ENCODE measurements at regions not wholly inside any gene's neighbourhood (a gene's known extent, or its start where the extent isn't known, plus 50 kb on each side); places are given as distances from the start of the nearest gene placed in this dataset.

- H3K27ac Mint-ChIP-seq (ENCODE audit: unreplicated experiment), result no peak overlapping the region
- H3K4me3 Mint-ChIP-seq (ENCODE audit: low read depth, unreplicated experiment), result no peak overlapping the region
- H3K9me3 Mint-ChIP-seq (ENCODE audit: low read depth, unreplicated experiment), result no peaks in the 10 kb centered on the region
- CTCF ChIA-PET, result interaction anchor here (0.9 kb wide), 1 partner anchor 203 kb away, joined by 3 read pairs; no protein-coding TSS in a partner anchor
- DNase-seq, result no peak
- H3K36me3 Mint-ChIP-seq (ENCODE audit: insufficient read depth, unreplicated experiment), result no peaks in the 10 kb centered on the region
- BruUV-seq (replicated peaks), result no TSS peak
- TF ChIP-seq, protein P1, sequence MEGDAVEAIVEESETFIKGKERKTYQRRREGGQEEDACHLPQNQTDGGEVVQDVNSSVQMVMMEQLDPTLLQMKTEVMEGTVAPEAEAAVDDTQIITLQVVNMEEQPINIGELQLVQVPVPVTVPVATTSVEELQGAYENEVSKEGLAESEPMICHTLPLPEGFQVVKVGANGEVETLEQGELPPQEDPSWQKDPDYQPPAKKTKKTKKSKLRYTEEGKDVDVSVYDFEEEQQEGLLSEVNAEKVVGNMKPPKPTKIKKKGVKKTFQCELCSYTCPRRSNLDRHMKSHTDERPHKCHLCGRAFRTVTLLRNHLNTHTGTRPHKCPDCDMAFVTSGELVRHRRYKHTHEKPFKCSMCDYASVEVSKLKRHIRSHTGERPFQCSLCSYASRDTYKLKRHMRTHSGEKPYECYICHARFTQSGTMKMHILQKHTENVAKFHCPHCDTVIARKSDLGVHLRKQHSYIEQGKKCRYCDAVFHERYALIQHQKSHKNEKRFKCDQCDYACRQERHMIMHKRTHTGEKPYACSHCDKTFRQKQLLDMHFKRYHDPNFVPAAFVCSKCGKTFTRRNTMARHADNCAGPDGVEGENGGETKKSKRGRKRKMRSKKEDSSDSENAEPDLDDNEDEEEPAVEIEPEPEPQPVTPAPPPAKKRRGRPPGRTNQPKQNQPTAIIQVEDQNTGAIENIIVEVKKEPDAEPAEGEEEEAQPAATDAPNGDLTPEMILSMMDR (IDR thresholded peaks at IDR 0.05; ENCODE audit: unreplicated experiment), result no peak
- H3K27me3 Mint-ChIP-seq (ENCODE audit: unreplicated experiment), result no peaks in the 10 kb centered on the region
- peaks cover 30% of the 10 kb centered on the region for H3K4me1 Mint-ChIP-seq (ENCODE audit: low read depth, unreplicated experiment)
- intact Hi-C loops (cut with micrococcal nuclease; ENCODE audit: unreplicated experiment), result loop anchor here (10.0 kb wide), 1 partner anchor 61 kb away; no protein-coding TSS in a partner anchor
Measured at GRCh38 chr13:40146063-40146462, 490.6 kb downstream of the COG6 start.

GRCh38 chr13:40146611-40147117, 491.2 kb downstream of the COG6 start:
- H3K27ac Mint-ChIP-seq (ENCODE audit: unreplicated experiment), result no peak overlapping the region
- TF ChIP-seq, protein P1 (IDR thresholded peaks at IDR 0.05; ENCODE audit: unreplicated experiment), result no peak
- no peak for DNase-seq
- H3K27me3 Mint-ChIP-seq (ENCODE audit: unreplicated experiment), result no peaks in the 10 kb centered on the region
- H3K4me1 Mint-ChIP-seq (ENCODE audit: low read depth, unreplicated experiment), result peaks cover 33% of the 10 kb centered on the region
- no peaks in the 10 kb centered on the region for H3K36me3 Mint-ChIP-seq (ENCODE audit: insufficient read depth, unreplicated experiment)
- no peaks in the 10 kb centered on the region for H3K9me3 Mint-ChIP-seq (ENCODE audit: low read depth, unreplicated experiment)
- H3K4me3 Mint-ChIP-seq (ENCODE audit: low read depth, unreplicated experiment), result no peak overlapping the region
- intact Hi-C loops (cut with micrococcal nuclease; ENCODE audit: unreplicated experiment), result loop anchor here (10.0 kb wide), 1 partner anchor 62 kb away; no protein-coding TSS in a partner anchor
- BruUV-seq (replicated peaks), result no TSS peak
- CTCF ChIA-PET, result no interaction called here

- Mint-ChIP-seq H3K4me1 (ENCODE audit: low read depth, unreplicated experiment) (peaks cover 30% of the 10 kb centered on the region), H3K36me3 (ENCODE audit: insufficient read depth, unreplicated experiment) (no peaks in the 10 kb centered on the region), H3K27me3 (ENCODE audit: unreplicated experiment) (no peaks in the 10 kb centered on the region), H3K9me3 (ENCODE audit: low read depth, unreplicated experiment) (no peaks in the 10 kb centered on the region), H3K4me3 (ENCODE audit: low read depth, unreplicated experiment) (no peak overlapping the region), H3K27ac (ENCODE audit: unreplicated experiment) (no peak overlapping the region)
- TF ChIP-seq, protein P1 (IDR thresholded peaks at IDR 0.05; ENCODE audit: unreplicated experiment), result no peak
- intact Hi-C loops (cut with micrococcal nuclease; ENCODE audit: unreplicated experiment), result loop anchor here (10.0 kb wide), 1 partner anchor 63 kb away; no protein-coding TSS in a partner anchor
- CTCF ChIA-PET, result no interaction called here
- no TSS peak for BruUV-seq (replicated peaks)
- no peak for DNase-seq
Measured at GRCh38 chr13:40148101-40148500, 492.6 kb downstream of the COG6 start.

- Mint-ChIP-seq H3K27ac (ENCODE audit: unreplicated experiment) (no peak overlapping the region), H3K4me1 (ENCODE audit: low read depth, unreplicated experiment) (peaks cover 30% of the 10 kb centered on the region), H3K27me3 (ENCODE audit: unreplicated experiment) (no peaks in the 10 kb centered on the region), H3K4me3 (ENCODE audit: low read depth, unreplicated experiment) (no peak overlapping the region), H3K36me3 (ENCODE audit: insufficient read depth, unreplicated experiment) (no peaks in the 10 kb centered on the region), H3K9me3 (ENCODE audit: low read depth, unreplicated experiment) (no peaks in the 10 kb centered on the region)
- no TSS peak for BruUV-seq (replicated peaks)
- no peak for DNase-seq
- intact Hi-C loops (cut with micrococcal nuclease; ENCODE audit: unreplicated experiment), result loop anchor here (10.0 kb wide), 1 partner anchor 64 kb away; no protein-coding TSS in a partner anchor
- CTCF ChIA-PET, result interaction anchor here (1.3 kb wide), 1 partner anchor 42 kb away, joined by 9 read pairs; no protein-coding TSS in a partner anchor
- TF ChIP-seq, protein P1 (IDR thresholded peaks at IDR 0.05; ENCODE audit: unreplicated experiment), result no peak
Measured at GRCh38 chr13:40148742-40149141, 493.3 kb downstream of the COG6 start.

Data from Calu3 (cell line).